Loucy (cell line): ENCODE measurements at regions not wholly inside any gene's neighbourhood (a gene's known extent, or its start where the extent isn't known, plus 50 kb on each side); places are given as distances from the start of the nearest gene placed in this dataset.

Source experiments
- CTCF ChIP-seq: fragments of 200-600 bp; sonication (generic); conservative IDR thresholded peaks from 2 replicates; pipeline ENCODE4 v1.5.1; 2014; ENCODE audit warnings: mild to moderate bottlenecking, antibody characterized with exemption, low read length
- EZH2phosphoT487 ChIP-seq: fragments of 200-600 bp; IDR thresholded peaks from 2 replicates; pipeline ENCODE4 v1.6.1; 2018; ENCODE audit warnings: antibody characterized with exemption, mild to moderate bottlenecking, moderate library complexity, borderline replicate concordance

GRCh38 chr7:108805808-108806397 lies 236.2 kb downstream of the DNAJB9 start:
- TF ChIP-seq CTCF (peak; percentile 66), EZH2phosphoT487 (no peak)
